Fibroblast of peridontal ligament (primary cell): ENCODE measurements at regions not wholly inside any gene's neighbourhood (a gene's known extent, or its start where the extent isn't known, plus 50 kb on each side); places are given as distances from the start of the nearest gene placed in this dataset.
A peak's percentile ranks its signal among the peaks of the same experiment; 100 is the strongest.
"Not testable (repeated sequence)": the region's sequence is repeated elsewhere in the genome, so short reads cannot be mapped to it uniquely, and the experiment has no call there.

ENCODE experiments used
- DNase-seq: peaks from one replicate; pipeline ENCODE4 v3.0.0-alpha.2; 2010; ENCODE audit errors: extremely low read depth

DNA sequence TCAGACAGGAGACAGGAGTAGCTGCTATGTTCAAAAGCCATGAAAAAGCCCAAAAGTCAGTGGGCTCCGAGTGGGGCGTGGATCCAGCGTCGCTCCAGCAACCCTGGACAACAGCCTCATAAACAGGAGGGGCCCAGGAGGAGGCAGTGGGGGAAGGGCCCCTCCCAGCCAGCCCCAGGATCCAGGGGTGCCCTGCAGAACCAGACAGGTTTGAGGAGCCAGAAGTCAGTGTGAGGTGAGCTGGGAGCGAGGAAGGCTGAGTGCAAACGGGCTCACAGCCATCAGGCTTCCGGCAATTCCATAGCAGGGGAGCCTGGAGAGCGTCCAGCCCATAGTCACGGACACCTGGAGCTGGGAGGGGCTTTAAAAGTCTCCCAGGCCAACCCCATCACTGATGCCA is 217.7 kb downstream of the MN1 start:
- no peak for DNase-seq

DNA sequence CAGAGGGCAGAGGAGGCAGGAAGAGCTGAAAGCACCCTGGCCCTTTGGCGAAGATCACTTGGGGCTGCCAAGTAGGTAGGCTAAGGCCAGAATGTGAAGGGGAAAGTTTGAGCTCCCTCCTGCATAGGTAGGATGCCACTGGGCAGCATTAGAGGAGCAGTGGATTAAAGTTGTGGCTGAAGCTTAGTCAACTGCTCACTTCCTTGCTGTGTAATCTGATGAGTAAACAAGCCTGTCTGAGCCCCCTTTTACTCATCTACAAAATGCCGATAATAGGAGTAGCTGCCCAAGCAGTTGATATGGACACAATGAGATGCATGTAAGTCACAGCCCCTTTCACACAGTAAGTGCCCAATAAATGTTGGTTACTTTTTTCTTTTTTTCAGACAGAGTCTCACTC is 216.4 kb downstream of the MN1 start:
- no peak for DNase-seq

DNA sequence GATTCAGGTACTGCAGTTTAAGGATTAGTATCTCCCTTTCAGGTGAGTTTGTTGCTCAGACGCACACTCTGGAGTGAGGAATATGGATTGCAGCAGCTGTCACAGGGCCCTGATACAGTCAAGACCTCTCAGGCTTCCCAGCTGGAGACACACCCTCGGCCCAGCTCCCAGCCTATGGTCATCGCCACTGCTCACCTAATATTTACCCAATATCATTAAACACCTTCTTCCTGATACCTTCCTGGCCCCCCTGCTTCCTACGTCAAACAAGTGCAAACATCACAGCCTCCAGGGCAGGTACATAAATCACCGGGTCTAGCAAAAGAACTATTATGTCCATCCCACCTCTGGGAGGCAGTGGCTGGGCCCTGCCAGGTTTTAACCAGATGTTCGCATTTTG is 213.3 kb downstream of the MN1 start:
- no peak for DNase-seq

DNA sequence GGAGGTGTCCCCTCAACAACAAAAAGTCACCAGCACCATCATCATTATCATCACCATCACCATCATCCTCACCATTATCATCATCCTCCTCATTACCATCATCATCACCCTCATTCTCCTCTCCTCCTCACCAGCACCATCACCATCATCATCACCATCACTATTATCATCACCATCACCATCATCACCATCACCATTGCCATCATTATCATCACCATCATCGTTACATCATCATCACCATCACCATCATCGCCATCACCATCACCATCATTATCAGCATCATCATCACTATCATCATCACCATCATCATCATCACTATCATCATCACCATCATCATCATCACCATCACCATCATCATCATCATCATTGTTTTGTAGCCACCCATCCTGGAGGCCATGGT is 212.6 kb downstream of the MN1 start:
- DNase-seq = no peak

DNA sequence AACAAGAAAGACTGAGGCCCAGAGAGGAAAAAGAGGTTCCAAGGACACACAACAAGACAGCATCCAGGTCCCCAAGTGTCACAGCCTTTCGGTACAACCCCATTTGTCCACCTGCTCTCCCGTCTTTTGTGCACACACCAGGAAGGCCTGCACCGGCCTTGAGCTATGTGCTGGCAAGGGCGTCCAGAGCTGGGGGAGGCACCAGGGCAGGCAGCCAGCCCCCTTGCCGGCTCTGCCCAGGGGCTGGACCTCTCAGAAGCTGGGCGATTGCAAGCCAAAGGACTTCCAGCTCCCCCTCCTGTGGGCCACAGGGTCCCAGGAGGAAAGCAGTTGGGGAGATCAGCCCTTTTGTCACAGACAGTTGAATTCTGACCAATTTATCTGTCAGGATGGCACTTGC is 210.5 kb downstream of the MN1 start:
- no peak for DNase-seq

DNA sequence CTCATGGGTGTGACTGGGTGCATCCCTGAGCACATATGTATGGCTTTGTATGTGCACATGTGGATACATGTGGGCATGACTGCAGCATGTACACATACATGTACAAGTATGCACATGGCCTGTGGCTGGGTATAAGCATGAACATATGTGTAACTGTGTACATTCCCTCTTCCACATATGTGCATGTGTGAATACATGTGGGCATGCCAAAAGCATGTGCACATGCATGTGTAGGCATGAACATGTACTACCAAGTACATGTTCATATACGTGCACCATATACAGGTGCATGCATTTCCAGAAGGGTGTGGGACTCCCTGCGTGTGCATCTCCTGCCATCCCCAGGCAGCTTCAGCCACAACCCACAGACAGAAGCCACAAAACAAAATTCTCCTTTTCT is 208.2 kb downstream of the MN1 start:
- DNase-seq = no peak

DNA sequence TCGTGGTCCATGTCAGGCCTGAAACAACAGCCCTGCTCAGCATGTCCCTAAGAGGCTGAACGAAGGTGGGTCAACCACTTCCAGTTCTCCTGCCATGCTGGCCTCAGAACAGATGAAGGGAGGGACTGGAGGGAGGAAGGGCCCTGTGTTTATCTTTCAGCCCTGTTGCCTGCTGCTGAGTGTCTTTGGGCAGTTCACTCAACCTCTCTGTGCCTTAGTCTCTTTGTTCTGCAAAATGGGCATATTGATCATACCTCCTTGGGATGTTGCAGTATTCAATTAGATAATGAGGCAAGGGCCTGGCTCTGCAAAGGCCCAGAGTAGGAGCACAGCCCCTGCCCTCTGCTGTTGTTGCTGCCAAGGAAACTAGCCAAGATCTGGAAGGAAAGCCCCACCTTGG is 207.5 kb downstream of the MN1 start:
- no peak for DNase-seq

DNA sequence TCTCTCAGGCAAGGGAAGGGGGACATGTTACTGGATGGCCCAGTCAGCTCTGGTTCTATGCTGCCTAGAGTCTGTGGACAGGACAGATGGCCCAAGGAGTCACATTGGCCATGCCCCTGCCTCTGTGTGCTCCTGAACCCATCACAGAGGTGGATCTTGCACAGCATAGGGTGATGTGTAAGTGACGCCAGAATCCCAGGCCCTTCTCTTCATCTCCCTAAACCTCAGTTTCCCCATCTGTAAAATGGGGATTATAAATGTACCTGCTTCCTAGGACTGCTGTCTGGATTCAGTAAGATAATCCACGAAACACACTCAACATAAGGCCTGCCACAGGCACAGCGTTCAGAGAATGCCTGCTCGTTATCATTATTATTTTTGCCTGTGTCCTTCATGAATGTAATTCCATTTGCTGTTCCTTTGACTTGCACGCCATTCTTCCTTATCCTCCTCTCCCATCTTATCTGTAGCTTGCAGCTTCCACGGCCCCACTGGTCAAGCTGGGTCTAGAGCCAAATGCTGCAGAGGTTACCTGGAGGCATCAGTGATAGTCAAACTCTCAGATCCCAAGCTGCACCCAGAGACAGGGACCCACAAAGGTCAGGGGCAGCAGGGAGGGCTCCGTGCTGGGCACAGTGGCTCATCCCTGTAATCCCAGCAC is 207.0 kb downstream of the MN1 start:
- DNase-seq = no peak

DNA sequence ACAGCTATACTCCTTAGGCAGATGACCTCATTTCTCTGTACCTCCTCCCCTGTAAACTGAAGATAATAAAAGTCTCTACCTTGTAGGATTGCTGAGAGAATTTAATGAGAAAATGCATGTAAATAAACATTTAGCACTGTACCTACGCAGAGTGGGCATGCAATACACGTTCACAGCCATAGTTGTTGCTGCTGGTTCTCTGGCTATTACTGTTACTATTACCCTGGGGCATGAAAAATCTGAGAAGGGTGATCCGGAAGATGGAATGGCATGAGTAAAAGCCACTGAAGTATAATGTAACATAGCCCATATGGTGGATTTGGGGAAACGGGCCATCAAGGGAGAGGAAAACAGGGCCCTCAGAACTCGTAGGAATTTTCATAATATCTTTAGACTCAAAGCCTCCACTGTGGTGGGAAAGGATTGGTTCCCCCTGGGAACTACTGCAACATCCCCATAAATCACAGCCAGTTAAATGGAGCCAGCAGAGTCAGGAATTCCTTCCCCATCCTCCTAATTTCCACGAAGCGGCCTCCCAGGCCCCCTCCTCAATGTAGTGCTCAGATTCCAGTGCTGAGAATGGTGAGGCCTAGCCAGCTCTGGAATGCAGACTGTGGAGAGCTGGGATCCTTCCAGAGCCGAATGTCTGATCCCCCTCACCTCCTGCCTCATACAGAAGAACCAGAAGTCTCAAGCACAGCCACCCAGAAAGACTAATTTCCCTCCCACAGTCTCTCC is 205.3 kb downstream of the MN1 start:
- no peak for DNase-seq

DNA sequence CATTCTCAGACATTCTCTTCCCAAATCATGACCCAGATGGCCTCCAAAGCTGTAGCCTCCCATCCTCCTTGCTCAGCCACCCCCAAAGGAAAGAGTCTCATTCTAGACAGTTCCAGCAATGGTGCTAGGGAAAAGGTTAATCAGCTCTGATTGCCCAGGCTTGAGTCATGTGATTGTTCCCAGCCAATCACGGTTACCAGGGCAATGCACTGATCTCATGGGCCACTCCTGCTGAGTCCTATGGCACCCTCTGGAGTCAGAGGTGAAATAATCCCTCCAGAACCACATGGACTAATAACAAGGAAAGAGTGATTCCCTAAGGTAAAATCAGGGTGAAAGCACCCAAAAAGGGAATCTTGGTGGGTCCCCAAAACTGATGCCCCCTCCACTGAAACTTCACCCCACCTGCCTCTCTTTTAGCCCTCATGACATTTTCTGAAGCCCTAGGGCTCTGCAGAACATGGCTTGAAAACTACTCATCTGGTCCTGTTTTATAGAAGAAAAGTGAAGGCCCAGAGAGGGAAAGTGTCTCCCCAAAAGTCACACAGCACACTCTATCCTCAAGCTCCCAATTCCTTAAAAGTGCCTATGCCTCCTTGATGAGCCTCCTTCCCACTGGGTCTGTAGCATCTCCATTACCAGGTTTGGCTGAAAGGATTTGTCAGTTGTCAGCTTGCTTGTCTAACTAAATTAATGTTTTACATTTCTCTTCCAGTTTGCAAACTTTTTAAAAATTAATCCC is 203.7 kb downstream of the MN1 start:
- no peak for DNase-seq

DNA sequence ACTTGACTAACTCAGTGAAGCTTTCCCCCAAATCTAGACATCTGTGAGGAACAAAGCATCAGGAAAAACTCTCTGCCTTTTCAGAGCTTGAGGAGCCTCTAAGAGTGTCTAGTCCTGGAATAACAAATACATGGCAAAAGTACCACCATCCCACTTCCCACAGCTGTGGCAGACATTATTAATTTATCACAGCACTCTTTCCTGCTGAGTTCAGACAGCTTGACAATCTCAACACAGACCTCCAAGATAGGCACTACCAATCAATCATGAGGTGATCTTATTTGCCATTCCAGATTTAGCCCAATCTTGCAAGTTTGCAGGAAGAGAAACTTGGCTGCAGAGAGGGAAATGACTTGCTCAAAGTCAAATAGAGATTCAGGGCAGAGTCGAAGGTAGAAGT is 202.8 kb downstream of the MN1 start:
- no peak for DNase-seq

DNA sequence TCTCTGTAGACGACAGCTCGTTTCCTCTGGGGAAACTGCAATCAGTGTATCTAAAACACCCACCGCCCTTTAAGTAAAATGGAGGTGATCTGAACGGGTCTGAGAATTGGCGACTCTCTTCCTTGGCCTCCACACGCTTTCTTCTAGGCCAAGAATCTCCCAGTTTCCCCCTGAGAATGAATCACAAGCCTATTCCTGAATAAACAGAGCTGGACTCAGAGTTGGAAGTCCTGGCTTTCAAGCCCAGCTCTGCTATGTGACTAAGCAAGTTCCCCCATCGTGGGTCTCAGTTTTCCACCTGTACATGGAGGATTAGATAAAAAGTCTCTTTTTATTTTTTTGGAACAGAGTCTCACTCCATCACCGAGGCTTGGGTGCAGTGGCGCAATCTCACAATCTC is 200.4 kb downstream of the MN1 start:
- no peak for DNase-seq

DNA sequence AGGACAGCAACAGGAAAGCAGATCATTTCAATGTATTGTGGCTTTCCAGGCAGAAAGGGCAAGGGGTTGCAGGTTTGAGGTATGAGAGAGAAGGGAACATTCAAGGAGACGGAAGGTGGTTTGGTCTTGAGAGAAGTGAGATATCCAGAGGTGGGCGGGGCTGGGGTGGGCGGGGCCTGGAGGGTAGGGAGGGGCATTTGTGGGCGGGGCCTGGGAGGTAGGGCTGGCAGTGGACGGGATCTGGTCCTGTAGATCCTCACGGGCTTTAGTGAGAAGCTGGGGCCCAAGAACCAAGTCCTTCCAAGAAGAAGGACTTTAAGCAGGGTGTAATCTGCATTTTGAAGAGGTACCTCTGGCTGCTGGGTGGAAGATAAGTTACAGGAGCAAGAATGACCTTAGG is 199.2 kb downstream of the MN1 start:
- no peak for DNase-seq

DNA sequence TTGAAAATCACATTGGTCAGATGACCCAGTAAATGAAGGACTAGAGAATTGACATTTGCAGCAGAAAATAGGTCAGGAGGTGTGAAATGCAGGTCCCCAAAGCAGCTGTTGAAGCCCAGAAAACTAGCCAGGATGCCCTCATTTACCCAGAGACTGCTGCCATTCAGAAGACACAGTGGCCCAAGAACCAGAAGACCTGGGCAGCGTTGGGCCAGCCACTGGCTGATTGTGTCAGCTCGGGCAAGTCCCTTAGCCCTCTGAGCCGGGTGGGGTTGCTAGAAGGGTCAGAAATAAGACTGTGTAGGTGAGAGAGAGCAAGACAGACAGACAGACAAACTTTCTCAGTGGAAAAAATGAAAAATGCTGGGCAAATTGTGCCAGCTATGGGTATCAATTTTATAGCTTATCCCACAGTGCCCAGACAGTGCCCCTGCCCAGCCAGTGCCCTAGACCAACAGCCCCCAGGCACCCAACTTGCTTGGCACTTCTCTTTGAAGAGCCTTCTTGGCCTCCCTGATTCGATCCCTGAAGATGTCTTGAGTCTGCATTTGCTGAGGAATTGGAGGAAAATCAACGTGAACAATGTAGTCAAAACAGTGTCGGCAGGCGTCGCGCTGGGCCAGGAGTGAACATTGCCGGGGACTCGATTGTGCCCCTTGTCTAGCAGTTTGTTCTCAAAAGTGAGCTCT is 198.3 kb downstream of the MN1 start:
- no peak for DNase-seq

DNA sequence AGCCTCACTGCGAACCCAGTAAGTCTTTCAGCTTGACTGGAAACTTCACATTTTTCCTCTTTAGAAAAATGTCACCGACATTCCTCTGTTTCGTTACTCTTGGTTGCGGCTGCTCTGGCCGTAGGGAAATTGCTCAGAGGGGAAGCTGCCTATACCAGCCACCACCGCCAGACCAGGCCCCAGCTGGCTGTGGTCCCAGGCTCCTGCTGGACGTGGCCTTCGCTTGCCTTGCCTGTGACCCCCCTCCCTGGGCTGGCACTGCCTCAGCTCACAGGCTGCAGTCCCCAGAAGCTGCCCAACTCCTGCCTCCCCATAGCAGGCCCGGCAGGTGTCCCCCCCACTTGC is 197.8 kb downstream of the MN1 start:
- DNase-seq = peak; percentile 16

DNA sequence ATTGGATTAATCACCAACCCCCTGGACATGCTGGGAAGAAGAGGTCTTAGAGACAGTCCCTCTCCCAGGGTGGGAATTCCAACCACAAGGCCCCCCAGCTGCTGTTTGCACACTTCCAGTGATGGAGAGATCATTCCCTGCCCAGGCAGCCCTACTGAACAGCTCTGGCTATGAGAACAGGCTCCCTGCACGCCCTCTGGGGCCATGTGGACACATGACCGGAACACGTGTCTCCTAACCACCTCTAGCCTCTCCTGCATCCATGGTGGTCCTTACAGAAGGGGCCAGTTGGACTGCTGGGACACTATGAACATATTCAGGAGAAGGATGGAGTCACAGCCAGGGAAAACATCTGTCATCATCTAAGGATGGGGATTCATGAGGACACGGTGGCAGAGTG is 196.2 kb downstream of the MN1 start:
- no peak for DNase-seq

DNA sequence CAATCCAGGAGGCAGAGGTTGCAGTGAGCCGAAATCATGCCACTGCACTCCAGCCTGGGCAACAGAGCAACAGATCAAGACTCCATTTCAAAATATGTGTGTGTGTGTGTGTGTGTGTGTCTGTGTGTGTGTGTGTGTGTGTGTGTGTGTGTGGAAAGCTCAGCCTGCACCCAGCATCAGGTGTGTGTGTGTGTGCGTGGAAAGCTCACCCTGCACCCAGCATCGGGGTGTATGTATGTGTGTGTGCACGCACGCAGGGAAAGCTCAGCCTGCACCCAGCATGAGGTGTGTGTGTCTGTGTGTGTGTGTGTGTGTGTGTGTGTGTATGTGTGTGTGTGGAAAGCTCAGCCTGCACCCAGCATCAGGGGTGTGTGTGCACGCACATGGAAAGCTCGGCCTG is 193.8 kb downstream of the MN1 start:
- not testable (repeated sequence) for DNase-seq

DNA sequence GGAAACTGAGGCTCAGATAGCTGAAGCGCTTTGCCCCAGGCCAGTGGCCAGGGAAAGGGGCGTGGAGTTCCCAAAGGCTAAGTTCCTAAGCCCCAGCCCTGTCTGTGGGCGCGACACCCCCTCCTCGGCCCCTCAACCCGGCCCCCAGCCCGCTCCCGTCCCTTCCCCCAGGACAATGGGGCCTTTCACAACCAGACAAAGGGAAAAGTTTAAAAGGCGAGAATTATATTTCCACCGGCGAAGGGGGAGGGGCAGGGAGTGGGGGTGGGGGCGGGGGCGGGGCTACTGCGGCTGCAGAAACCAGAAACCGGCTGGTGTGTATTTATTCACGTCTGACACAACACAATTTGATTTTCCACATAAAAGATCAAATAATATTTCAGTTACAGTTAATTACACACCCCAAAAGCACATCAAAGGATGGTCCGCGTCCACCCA is 192.1 kb downstream of the MN1 start:
- no peak for DNase-seq

DNA sequence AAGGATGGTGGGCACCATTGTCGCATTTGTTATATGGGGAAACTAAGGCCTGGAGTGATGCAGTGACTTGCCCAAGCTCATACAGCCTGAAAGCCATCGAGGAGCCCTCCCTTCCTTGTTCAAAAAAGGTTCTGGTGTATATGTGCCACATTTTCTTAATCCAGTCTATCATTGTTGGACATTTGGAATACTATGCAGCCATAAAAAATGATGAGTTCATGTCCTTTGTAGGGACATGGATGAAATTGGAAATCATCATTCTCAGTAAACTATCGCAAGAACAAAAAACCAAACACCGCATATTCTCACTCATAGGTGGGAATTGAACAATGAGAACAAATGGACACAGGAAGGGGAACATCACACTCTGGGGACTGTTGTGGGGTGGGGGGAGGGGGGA is 191.4 kb downstream of the MN1 start:
- not testable (repeated sequence) for DNase-seq

DNA sequence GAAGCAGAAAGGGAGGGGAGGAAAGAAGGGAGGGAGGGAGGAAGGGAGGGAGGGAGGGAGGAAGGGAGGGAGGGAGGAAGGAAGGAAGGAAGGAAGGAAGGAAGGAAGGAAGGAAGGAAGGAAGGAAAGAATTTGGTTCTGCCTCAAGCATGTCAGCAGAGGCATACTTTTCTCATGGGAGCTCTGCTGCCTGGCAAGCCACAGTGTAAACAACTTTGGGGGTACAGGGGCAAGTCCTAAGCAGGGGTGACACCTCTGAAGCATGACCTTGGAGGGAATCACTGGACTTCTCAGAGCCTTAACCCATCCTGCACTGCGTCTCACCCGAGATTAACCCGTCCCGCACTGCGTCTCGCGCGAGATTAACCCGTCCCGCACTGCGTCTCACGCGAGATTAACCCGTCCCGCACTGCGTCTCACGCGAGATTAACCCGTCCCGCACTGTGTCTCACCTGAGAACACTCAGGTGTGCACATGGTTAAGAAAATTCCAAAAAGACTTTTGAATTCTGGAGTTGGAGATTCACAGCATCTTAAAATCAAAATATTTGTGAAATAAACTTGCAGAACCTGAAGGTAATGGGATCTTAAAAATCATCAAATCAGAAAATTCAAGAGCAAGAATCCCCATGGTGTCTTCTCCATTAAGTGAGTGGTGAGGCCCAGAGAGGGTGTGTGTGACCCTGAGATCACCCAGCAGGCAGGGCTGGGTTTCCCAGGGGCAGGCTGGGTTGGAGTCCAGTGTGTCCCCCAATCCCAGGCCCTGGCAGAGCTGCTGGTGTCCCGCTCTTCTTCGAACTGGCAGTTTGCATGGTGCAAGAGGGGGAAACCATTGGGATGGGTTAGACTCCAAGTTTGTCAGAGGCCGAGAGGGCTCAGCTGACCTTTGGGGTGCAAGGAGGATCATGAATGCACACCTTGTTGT is 190.4 kb downstream of the MN1 start:
- no peak for DNase-seq

DNA sequence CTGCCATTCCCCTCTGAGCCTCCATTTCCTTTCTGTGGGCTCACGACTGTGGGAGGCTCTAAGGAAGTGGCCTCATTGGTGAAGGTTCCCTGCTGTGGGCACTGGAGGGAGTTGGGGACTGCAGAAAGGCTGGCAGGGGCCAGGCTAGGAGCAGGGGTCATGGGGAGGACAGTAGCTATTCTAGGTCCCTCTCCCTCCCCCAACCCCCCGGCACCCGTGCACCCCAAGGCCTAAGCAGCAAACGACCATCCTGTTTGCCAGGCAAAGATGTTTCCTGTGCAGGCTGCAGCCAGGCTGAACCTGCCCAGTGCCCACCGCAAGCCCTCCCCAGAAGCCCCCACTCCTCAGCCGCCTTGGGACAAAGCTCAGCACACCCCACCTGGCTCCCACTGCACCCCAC is 189.4 kb downstream of the MN1 start:
- DNase-seq = no peak
